PC-9 (cell line): ENCODE measurements at regions not wholly inside any gene's neighbourhood (a gene's known extent, or its start where the extent isn't known, plus 50 kb on each side); places are given as distances from the start of the nearest gene placed in this dataset.

ENCODE experiments used
- CTCF ChIP-seq: fragments of 200-600 bp; sonication (generic); conservative IDR thresholded peaks from 2 replicates; pipeline ENCODE4 v1.6.1; 2017; ENCODE audit warnings: mixed run types, antibody characterized with exemption, mild to moderate bottlenecking, moderate library complexity
- EZH2 ChIP-seq: fragments of 200-600 bp; sonication (generic); IDR thresholded peaks from 2 replicates; pipeline ENCODE4 v1.8.0; 2017; ENCODE audit warnings: antibody characterized with exemption, low read depth

- no peak for TF ChIP-seq CTCF
- TF ChIP-seq EZH2, result no peak
These were observed 454.8 kb downstream of the NOVA1 start for GRCh38 chr14:26143057-26143456.
